Fibroblast of pulmonary artery (primary cell): ENCODE measurements at regions not wholly inside any gene's neighbourhood (a gene's known extent, or its start where the extent isn't known, plus 50 kb on each side); places are given as distances from the start of the nearest gene placed in this dataset.

Experiments used
- DNase-seq: peaks from one replicate; pipeline ENCODE4 v3.0.0-alpha.2; 2010; ENCODE audit warnings: low read depth
- H3K4me3 ChIP-seq: replicated peaks from 2 replicates; pipeline ENCODE4 v1.5.1; 2011; ENCODE audit warnings: low read depth, mild to moderate bottlenecking, control low read depth, low read length, moderate library complexity
- TF ChIP-seq, protein P1 (sequence below): IDR thresholded peaks from 2 replicates; pipeline ENCODE4 v1.5.1; 2011; ENCODE audit warnings: mild to moderate bottlenecking, control low read depth, low read length, inconsistent platforms; ENCODE audit errors: missing control alignments

DNA sequence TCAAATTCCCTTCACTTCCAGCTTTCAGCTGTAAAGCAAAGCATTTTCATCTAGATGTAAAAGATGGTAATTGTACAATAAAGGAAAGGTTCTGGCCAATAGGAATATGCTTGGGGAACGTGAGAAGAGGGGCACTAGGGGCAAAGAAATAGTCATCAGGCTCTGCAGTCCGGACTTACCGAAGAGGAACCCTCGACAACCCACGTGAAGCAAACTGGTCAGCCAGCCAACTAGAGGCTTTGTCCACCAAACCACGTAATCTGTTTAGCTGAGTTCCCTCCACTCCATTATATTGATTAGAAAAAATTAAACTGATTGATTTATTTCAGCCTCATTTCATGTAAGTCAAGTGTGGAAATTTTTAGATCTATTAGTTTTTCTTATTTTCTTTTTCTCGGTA, 300.4 kb upstream of the FANCL start:
- no peak overlapping the region for H3K4me3 ChIP-seq
- no peak for DNase-seq
- TF ChIP-seq, protein P1, sequence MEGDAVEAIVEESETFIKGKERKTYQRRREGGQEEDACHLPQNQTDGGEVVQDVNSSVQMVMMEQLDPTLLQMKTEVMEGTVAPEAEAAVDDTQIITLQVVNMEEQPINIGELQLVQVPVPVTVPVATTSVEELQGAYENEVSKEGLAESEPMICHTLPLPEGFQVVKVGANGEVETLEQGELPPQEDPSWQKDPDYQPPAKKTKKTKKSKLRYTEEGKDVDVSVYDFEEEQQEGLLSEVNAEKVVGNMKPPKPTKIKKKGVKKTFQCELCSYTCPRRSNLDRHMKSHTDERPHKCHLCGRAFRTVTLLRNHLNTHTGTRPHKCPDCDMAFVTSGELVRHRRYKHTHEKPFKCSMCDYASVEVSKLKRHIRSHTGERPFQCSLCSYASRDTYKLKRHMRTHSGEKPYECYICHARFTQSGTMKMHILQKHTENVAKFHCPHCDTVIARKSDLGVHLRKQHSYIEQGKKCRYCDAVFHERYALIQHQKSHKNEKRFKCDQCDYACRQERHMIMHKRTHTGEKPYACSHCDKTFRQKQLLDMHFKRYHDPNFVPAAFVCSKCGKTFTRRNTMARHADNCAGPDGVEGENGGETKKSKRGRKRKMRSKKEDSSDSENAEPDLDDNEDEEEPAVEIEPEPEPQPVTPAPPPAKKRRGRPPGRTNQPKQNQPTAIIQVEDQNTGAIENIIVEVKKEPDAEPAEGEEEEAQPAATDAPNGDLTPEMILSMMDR = no peak

DNA sequence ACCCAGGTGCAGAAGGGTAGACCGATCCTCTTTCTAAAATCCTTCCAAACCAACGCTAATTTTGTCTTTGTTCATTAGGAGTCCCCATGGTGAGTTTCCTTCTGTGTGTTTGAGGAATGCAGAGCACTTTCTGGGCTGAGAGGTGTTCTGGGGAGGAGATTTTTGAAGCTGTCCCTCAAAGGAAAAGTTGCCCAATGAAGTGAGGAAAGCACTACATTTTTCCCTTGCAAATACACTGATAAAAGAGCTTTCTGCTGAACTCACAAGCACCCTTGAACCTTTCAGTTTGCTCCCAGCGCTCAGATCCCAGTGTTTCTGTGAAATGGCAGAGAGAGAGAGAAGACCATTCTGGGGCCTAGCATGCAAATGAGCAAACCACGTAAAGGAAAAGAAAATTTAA, 299.6 kb upstream of the FANCL start:
- TF ChIP-seq, protein P1 = no peak
- DNase-seq = no peak
- H3K4me3 ChIP-seq = no peak overlapping the region

GRCh38 chr2:58539973-58540372, 298.8 kb upstream of the FANCL start:
- TF ChIP-seq, protein P1 = no peak
- H3K4me3 ChIP-seq = no peak overlapping the region
- peak; percentile 5 for DNase-seq

GRCh38 chr2:58535990-58536389, 294.9 kb upstream of the FANCL start:
- TF ChIP-seq, protein P1 = no peak
- no peak overlapping the region for H3K4me3 ChIP-seq
- DNase-seq = no peak

GRCh38 chr2:58535182-58535581, 294.1 kb upstream of the FANCL start:
- H3K4me3 ChIP-seq = no peak overlapping the region
- TF ChIP-seq, protein P1 = no peak

DNA sequence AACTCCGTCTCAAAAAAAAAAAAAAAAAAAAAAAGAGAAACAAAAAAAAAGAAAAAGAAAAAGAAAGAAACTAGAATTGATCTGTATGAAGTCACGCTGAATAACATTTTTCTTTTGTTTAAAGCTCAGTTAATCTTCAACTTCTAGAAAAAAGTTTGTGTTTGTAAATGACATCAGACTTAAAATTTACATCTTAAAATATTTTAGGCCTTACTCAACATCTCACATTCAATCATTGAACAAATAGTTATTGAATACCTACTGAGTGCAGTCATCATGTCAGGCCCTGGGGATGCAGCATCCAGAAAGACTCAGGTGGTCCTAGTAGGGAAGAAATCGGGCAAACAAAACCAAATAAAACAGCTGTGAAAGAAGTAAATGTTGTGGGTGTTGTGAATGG, 292.3 kb upstream of the FANCL start:
- DNase-seq = no peak
- TF ChIP-seq, protein P1 = no peak
- H3K4me3 ChIP-seq = no peak overlapping the region

More at GRCh38 chr2:58535182-58535581, 294.1 kb upstream of the FANCL start:
- DNase-seq = no peak

DNA sequence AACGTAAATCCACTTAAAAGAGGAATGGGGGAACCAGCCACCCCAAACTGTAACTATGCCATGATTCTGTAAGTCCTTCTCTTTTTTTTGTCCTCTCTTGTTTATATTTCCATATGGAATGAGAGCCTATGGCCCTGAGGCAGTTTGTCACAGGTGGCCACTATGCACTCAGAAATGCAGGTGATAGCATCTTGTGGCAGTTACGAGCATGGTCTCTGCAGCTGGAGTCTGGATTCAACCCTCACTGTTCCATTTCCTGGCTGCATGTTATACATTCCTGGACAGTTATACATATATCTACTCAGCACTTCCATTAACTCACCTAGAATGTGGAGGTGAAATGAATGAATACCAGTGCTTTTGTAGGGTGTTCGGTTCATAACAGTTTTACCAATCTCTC, 291.5 kb upstream of the FANCL start:
- no peak overlapping the region for H3K4me3 ChIP-seq
- TF ChIP-seq, protein P1 = no peak
- no peak for DNase-seq
